ENCODE measurements at regions not wholly inside any gene's neighbourhood (a gene's known extent, or its start where the extent isn't known, plus 50 kb on each side); places are given as distances from the start of the nearest gene placed in this dataset.

GRCh38 chr11:71186806-71187205 is 65.6 kb downstream of the SHANK2 start:
- CTCF ChIA-PET (ENCODE audit: partially characterized antibody): no interaction called here
- no peak overlapping the region for H3K4me3 ChIP-seq (ENCODE audit: extremely low read depth in 1 of 4, insufficient read depth in 2 of 4, low read depth in 3 of 4, low read length in 4 of 4)

More at GRCh38 chr11:71186806-71187205, 65.6 kb downstream of the SHANK2 start:
- no peaks in the 10 kb centered on the region for H3K23me2 ChIP-seq (ENCODE audit: low read depth, low read length)
- H3K4me1 ChIP-seq (replicated peaks in 1 of 4; ENCODE audit: control insufficient read depth in 3 of 4, insufficient read depth in 4 of 4, low read length in 3 of 4): peaks cover 0 to under 1% (median 0%) of the 10 kb centered on the region in 4 experiments; a peak in 2 of 7 replicates
- WGBS, 2 experiments (ENCODE audit: extremely low coverage in 1 of 2, insufficient coverage in 1 of 2, insufficient read length in 1 of 2, insufficient replicate concordance in 2 of 2, low coverage in 1 of 2, low lambda C conversion rate in 2 of 2, missing lambda C conversion rate in 1 of 2): 96% methylated on average over 8 of the region's 8 CpGs; no CpG with 5 or more reads in 1 of the 2 experiments
- no peak overlapping the region for H3K27ac ChIP-seq (ENCODE audit: low read depth, low read length)
- no peak overlapping the region for H4K5ac ChIP-seq (ENCODE audit: insufficient read length, low read depth, low read length)
- no peak overlapping the region for H2BK5ac ChIP-seq (ENCODE audit: low read depth, low read length)
- H3K4me2 ChIP-seq (ENCODE audit: insufficient read depth in 1 of 2, low read depth in 2 of 2, low read length in 2 of 2): no peak overlapping the region
- H2BK15ac ChIP-seq (ENCODE audit: low read length): no peak overlapping the region
- FAIRE-seq (no peak), DNase-seq (ENCODE audit: low read depth in 1 of 2, low spot score in 2 of 2) (no peak)
- no peak overlapping the region for H2BK120ac ChIP-seq (replicated peaks; ENCODE audit: low read depth, low read length)
- H3K9ac ChIP-seq (replicated peaks in 1 of 4; ENCODE audit: extremely low read depth in 1 of 4, low read depth in 3 of 4, low read length in 3 of 4): no peak overlapping the region
- peaks cover 0 to 2% (median 0%) of the 10 kb centered on the region in 4 experiments; a peak in 1 of 8 replicates for H3K36me3 ChIP-seq (ENCODE audit: control insufficient read depth in 2 of 4, insufficient read depth in 4 of 4, low read length in 3 of 4)
- no peaks in the 10 kb centered on the region for H3K27me3 ChIP-seq (replicated peaks in 1 of 4; ENCODE audit: control insufficient read depth in 3 of 4, extremely low read depth in 1 of 4, insufficient read depth in 3 of 4, low read length in 3 of 4)
- no peak overlapping the region for H4K8ac ChIP-seq (ENCODE audit: extremely low read depth, insufficient read depth, low read length)
- H3K9me3 ChIP-seq (ENCODE audit: insufficient read depth in 2 of 2, low read depth in 1 of 2, low read length in 1 of 2): no peaks in the 10 kb centered on the region
- H3K4ac ChIP-seq (replicated peaks; ENCODE audit: insufficient read length, low read depth, low read length): no peak overlapping the region
- peaks cover 0 to 36% of the 10 kb centered on the region in 2 experiments; a peak in 3 of 4 replicates for H3K79me2 ChIP-seq (ENCODE audit: control insufficient read depth in 1 of 2, insufficient read depth in 2 of 2, low read length in 2 of 2)
- no peak overlapping the region for H2BK12ac ChIP-seq (ENCODE audit: low read depth, low read length)
- TF ChIP-seq TAF7 (optimal IDR thresholded peaks at IDR 0.05; ENCODE audit: borderline replicate concordance, low read depth, low read length) (no peak), TBP (IDR thresholded peaks at IDR 0.05; ENCODE audit: low read depth, low read length) (no peak), SIRT6 (IDR thresholded peaks at IDR 0.05; ENCODE audit: low read length) (no peak), POLR2A (IDR thresholded peaks at IDR 0.05; ENCODE audit: control extremely low read depth in 1 of 2, low read depth in 2 of 2, low read length in 2 of 2) (no peak), HDAC6 (IDR thresholded peaks at IDR 0.05; ENCODE audit: low read depth, low read length) (no peak), SAP30 (IDR thresholded peaks at IDR 0.05; ENCODE audit: insufficient read depth, insufficient replicate concordance, low read length) (no peak), CEBPB (IDR thresholded peaks at IDR 0.05; ENCODE audit: low read depth, low read length) (no peak)
- no peak overlapping the region for H3K23ac ChIP-seq (ENCODE audit: insufficient read length)
- peaks cover 8 to 9% of the 10 kb centered on the region in 2 experiments for H4K20me1 ChIP-seq (replicated peaks in 1 of 2; ENCODE audit: control insufficient read depth in 1 of 2, insufficient read depth in 2 of 2, low read length in 2 of 2)
- no peak overlapping the region for H3K14ac ChIP-seq (ENCODE audit: insufficient read length)
- H3K18ac ChIP-seq (ENCODE audit: extremely low read depth, low read length): no peak overlapping the region
- no peak overlapping the region for H4K91ac ChIP-seq (replicated peaks; ENCODE audit: insufficient read length, low read length)
- H2AK5ac ChIP-seq (ENCODE audit: low read depth, low read length): no peak overlapping the region
- H2AFZ ChIP-seq (ENCODE audit: low read length): no peak overlapping the region
- POLR2A ChIA-PET (ENCODE audit: partially characterized antibody): interaction anchor here (0.9 kb wide), 1 partner anchor 31 kb away, joined by 3 read pairs; no protein-coding TSS in a partner anchor
- H2BK20ac ChIP-seq (ENCODE audit: low read length): no peak overlapping the region
- H3K56ac ChIP-seq (replicated peaks; ENCODE audit: insufficient read length, low read depth, low read length): no peak overlapping the region
- peaks cover 21% of the 10 kb centered on the region for H3K79me1 ChIP-seq (ENCODE audit: low read depth, low read length)

Measured in H1 (cell line).